Astrocyte (in vitro differentiated cells and primary cell): ENCODE measurements at regions not wholly inside any gene's neighbourhood (a gene's known extent, or its start where the extent isn't known, plus 50 kb on each side); places are given as distances from the start of the nearest gene placed in this dataset.

Experiments
- DNase-seq: peaks from one replicate; pipeline ENCODE4 v3.0.0-alpha.2; 2010; ENCODE audit warnings: low read depth
- FAIRE-seq: peaks from 2 replicates; lab custom pipeline; 2011; peaks lifted over from hg19 to GRCh38; lab: Jason Lieb, UNC
- H2AFZ ChIP-seq: 2 replicates; pipeline ENCODE4 v1.6.0; 2012; ENCODE audit warnings: low read depth, low read length, inconsistent platforms
- H3K27ac ChIP-seq: 2 replicates; pipeline ENCODE4 v1.5.1; 2011; ENCODE audit warnings: low read depth, low read length, inconsistent platforms
- H3K27me3 ChIP-seq: 2 replicates; pipeline ENCODE4 v1.6.0; 2011; ENCODE audit warnings: low read length, inconsistent platforms; ENCODE audit not compliant: insufficient read depth
- H3K36me3 ChIP-seq: 2 replicates; pipeline ENCODE4 v1.5.1; 2011; ENCODE audit warnings: low read length, inconsistent platforms; ENCODE audit not compliant: insufficient read depth
- H3K4me1 ChIP-seq: 2 replicates; pipeline ENCODE4 v1.5.1; 2011; ENCODE audit warnings: low read length, inconsistent platforms; ENCODE audit not compliant: insufficient read depth
- H3K4me2 ChIP-seq: 2 replicates; pipeline ENCODE4 v1.6.0; 2012; ENCODE audit warnings: low read length, inconsistent platforms
- H3K4me3 ChIP-seq: 2 replicates; pipeline ENCODE4 v1.5.1; 2011; ENCODE audit warnings: low read depth, mild to moderate bottlenecking, low read length, inconsistent platforms; ENCODE audit not compliant: insufficient read depth
- H3K79me2 ChIP-seq: 2 replicates; pipeline ENCODE4 v1.6.0; 2012; ENCODE audit warnings: mild to moderate bottlenecking, low read length, inconsistent platforms; ENCODE audit not compliant: insufficient read depth
- H3K9ac ChIP-seq: 2 replicates; pipeline ENCODE4 v1.6.0; 2012; ENCODE audit warnings: mild to moderate bottlenecking, low read length, inconsistent platforms
- H3K9me3 ChIP-seq: 2 replicates; pipeline ENCODE4 v1.5.1; 2012; ENCODE audit warnings: low read depth, mild to moderate bottlenecking, low read length, inconsistent platforms; ENCODE audit not compliant: insufficient read depth
- H4K20me1 ChIP-seq: 2 replicates; pipeline ENCODE4 v1.6.0; 2012; ENCODE audit warnings: low read length, inconsistent platforms; ENCODE audit not compliant: insufficient read depth
- H3K27ac Mint-ChIP-seq: one replicate; pipeline ENCODE4 v1.8.0; 2021; ENCODE audit warnings: mild to moderate bottlenecking, mixed read lengths; ENCODE audit not compliant: unreplicated experiment
- H3K27me3 Mint-ChIP-seq: one replicate; pipeline ENCODE4 v1.8.0; 2021; ENCODE audit warnings: low read depth, mixed read lengths; ENCODE audit not compliant: unreplicated experiment
- H3K36me3 Mint-ChIP-seq: one replicate; pipeline ENCODE4 v1.8.0; 2021; ENCODE audit warnings: low read depth, mixed read lengths; ENCODE audit not compliant: unreplicated experiment
- H3K4me1 Mint-ChIP-seq: one replicate; pipeline ENCODE4 v1.8.0; 2021; ENCODE audit warnings: low read depth, mixed read lengths; ENCODE audit not compliant: unreplicated experiment
- H3K4me3 Mint-ChIP-seq: one replicate; pipeline ENCODE4 v1.8.0; 2021; ENCODE audit warnings: mild to moderate bottlenecking, moderate library complexity, mixed read lengths; ENCODE audit not compliant: unreplicated experiment
- H3K9me3 Mint-ChIP-seq: one replicate; pipeline ENCODE4 v1.8.0; 2021; ENCODE audit warnings: mild to moderate bottlenecking, mixed read lengths; ENCODE audit not compliant: unreplicated experiment
- CTCF ChIP-seq: IDR thresholded peaks from 2 replicates; pipeline ENCODE4 v1.5.1; 2011; ENCODE audit warnings: low read depth, mild to moderate bottlenecking, inconsistent platforms, low read length, moderate library complexity; ENCODE audit not compliant: insufficient read depth
- EZH2 ChIP-seq: IDR thresholded peaks from 2 replicates; pipeline ENCODE4 v1.6.1; 2012; ENCODE audit warnings: mild to moderate bottlenecking, low read length, inconsistent platforms; ENCODE audit not compliant: insufficient read depth

DNA sequence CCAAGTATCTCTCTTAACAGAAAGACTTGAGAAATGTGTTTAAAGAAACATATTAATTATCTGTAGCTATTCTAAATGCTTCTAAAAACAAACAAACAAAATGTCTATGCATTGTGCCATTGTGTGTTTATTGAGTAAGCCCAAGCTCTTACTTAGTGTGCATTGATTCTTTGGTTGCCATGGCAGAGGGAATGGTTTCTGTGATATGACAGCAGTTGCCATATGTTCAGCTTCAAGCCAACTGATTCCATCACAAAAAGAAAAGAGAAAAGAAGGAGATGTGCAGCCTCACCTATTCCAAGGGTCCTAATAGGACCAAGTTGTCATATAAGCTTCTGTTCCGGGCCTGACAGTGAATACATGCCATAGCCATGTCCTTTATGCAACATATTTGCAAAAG, 457.5 kb downstream of the TOX3 start:
- FAIRE-seq (no peak), DNase-seq (no peak)
- Mint-ChIP-seq H3K4me1 (no peaks in the 10 kb centered on the region), H3K27me3 (no peaks in the 10 kb centered on the region), H3K9me3 (no peaks in the 10 kb centered on the region), H3K4me3 (no peak overlapping the region), H3K36me3 (no peaks in the 10 kb centered on the region), H3K27ac (no peak overlapping the region)
- H3K4me1 ChIP-seq: no peaks in the 10 kb centered on the region
- H3K9ac ChIP-seq: no peak overlapping the region
- no peaks in the 10 kb centered on the region for H3K27me3 ChIP-seq
- no peaks in the 10 kb centered on the region for H4K20me1 ChIP-seq
- H3K4me3 ChIP-seq: no peak overlapping the region
- H3K27ac ChIP-seq: no peak overlapping the region
- TF ChIP-seq CTCF: no peak
- no peak for TF ChIP-seq EZH2
- H3K79me2 ChIP-seq: no peaks in the 10 kb centered on the region
- H2AFZ ChIP-seq: no peak overlapping the region
- no peaks in the 10 kb centered on the region for H3K9me3 ChIP-seq
- H3K4me2 ChIP-seq: no peak overlapping the region
- no peaks in the 10 kb centered on the region for H3K36me3 ChIP-seq

DNA sequence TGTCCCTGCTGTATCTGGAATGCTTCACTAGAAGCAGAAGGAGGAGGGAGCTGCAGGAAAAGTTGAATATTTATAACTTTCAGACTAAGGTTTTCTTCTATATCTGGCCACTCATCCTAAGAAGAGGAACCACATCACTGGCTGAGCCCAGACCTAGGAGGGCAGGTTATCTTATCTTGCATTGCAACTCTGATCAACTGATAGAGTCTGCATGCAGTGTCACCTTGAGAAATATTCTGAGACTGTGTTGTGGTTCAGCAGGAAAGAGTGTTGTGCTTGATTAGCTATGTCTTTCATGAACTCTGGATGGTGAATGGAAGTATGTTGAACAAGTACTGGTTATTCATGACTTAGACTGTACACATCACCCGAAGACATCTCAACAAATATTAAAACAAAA, 460.0 kb downstream of the TOX3 start:
- no peaks in the 10 kb centered on the region for H3K4me1 Mint-ChIP-seq
- Histone ChIP-seq H3K27ac (no peak overlapping the region), H3K9ac (no peak overlapping the region), H3K4me3 (no peak overlapping the region), H2AFZ (no peak overlapping the region), H3K27me3 (no peaks in the 10 kb centered on the region), H3K79me2 (no peaks in the 10 kb centered on the region), H3K9me3 (no peaks in the 10 kb centered on the region), H3K36me3 (no peaks in the 10 kb centered on the region), H4K20me1 (no peaks in the 10 kb centered on the region), H3K4me1 (no peaks in the 10 kb centered on the region), H3K4me2 (no peak overlapping the region)
- no peak for DNase-seq
- no peak overlapping the region for H3K27ac Mint-ChIP-seq
- no peak overlapping the region for H3K4me3 Mint-ChIP-seq
- no peaks in the 10 kb centered on the region for H3K9me3 Mint-ChIP-seq
- no peaks in the 10 kb centered on the region for H3K36me3 Mint-ChIP-seq
- H3K27me3 Mint-ChIP-seq: no peaks in the 10 kb centered on the region
- no peak for TF ChIP-seq EZH2
- TF ChIP-seq CTCF: no peak
- FAIRE-seq: no peak

GRCh38 chr16:52078716-52079655, 468.0 kb downstream of the TOX3 start:
- FAIRE-seq: no peak
- no peak overlapping the region for H3K4me3 Mint-ChIP-seq

More at GRCh38 chr16:52078716-52079655, 468.0 kb downstream of the TOX3 start:
- Histone ChIP-seq H3K36me3 (no peaks in the 10 kb centered on the region), H3K9ac (no peak overlapping the region), H3K27ac (no peak overlapping the region), H3K27me3 (no peaks in the 10 kb centered on the region), H3K79me2 (no peaks in the 10 kb centered on the region), H3K4me2 (no peak overlapping the region), H2AFZ (no peak overlapping the region), H3K4me1 (no peaks in the 10 kb centered on the region), H4K20me1 (no peaks in the 10 kb centered on the region), H3K9me3 (no peaks in the 10 kb centered on the region), H3K4me3 (no peak overlapping the region)
- no peaks in the 10 kb centered on the region for H3K36me3 Mint-ChIP-seq
- no peak for DNase-seq
- H3K4me1 Mint-ChIP-seq: no peaks in the 10 kb centered on the region
- no peaks in the 10 kb centered on the region for H3K27me3 Mint-ChIP-seq
- no peak overlapping the region for H3K27ac Mint-ChIP-seq
- H3K9me3 Mint-ChIP-seq: no peaks in the 10 kb centered on the region
- TF ChIP-seq EZH2: no peak
- TF ChIP-seq CTCF: no peak
